IMR-90 (cell line): ENCODE measurements at regions not wholly inside any gene's neighbourhood (a gene's known extent, or its start where the extent isn't known, plus 50 kb on each side); places are given as distances from the start of the nearest gene placed in this dataset.

ENCODE experiments used
- ATAC-seq: fragments of 200-7000 bp; cut with Tn5 transposase; 2 replicates; pipeline ENCODE4 v1.9.1; 2020; ENCODE audit warnings: low read depth, mild to moderate bottlenecking, moderate library complexity
- BruUV-seq: library from RNA; stranded (reverse); fragments of 400-500 nt; replicated peaks from 2 replicates; lab custom pipeline; 2021; lab: Mats Ljungman, UMichigan
- CTCF ChIA-PET: fragments of 300-600 bp; formaldehyde crosslinking; extraction: SDS; loops from one replicate; lab custom pipeline; 2021; ENCODE audit warnings: antibody characterized with exemption; lab: Yijun Ruan, JAX
- POLR2A ChIA-PET: fragments of 300-600 bp; sonication (Branson Sonifier 250); formaldehyde crosslinking; loops from one replicate; lab custom pipeline; 2022; ENCODE audit warnings: antibody characterized with exemption; ENCODE audit not compliant: unreplicated experiment; lab: Charles Lee
- DNase-seq: peaks from one replicate; pipeline ENCODE4 v3.0.0; 2013
- H2AFZ ChIP-seq: replicated peaks from 2 replicates; pipeline ENCODE3; 2013; ENCODE audit warnings: low read length, mild to moderate bottlenecking; ENCODE audit not compliant: poor library complexity
- H2AK5ac ChIP-seq: 2 replicates; pipeline ENCODE4 v1.6.1; 2013; ENCODE audit warnings: low read depth, low read length, inconsistent platforms
- H2AK9ac ChIP-seq: replicated peaks from 2 replicates; pipeline ENCODE3; 2013; ENCODE audit warnings: mild to moderate bottlenecking, low read depth, low read length, moderate library complexity; ENCODE audit not compliant: poor library complexity
- H2BK120ac ChIP-seq: 2 replicates; pipeline ENCODE4 v1.6.1; 2013; ENCODE audit warnings: low read depth, low read length, inconsistent platforms
- H2BK15ac ChIP-seq: 3 replicates; pipeline ENCODE4 v1.6.1; 2013; ENCODE audit warnings: low read depth, low read length, inconsistent platforms
- H2BK20ac ChIP-seq: 2 replicates; pipeline ENCODE4 v1.6.1; 2013; ENCODE audit warnings: low read depth, mild to moderate bottlenecking, inconsistent platforms, low read length, moderate library complexity
- H2BK5ac ChIP-seq: 2 replicates; pipeline ENCODE4 v1.6.1; 2013; ENCODE audit warnings: mild to moderate bottlenecking, low read depth, low read length, inconsistent platforms; ENCODE audit not compliant: poor library complexity, severe bottlenecking
- H3K14ac ChIP-seq: replicated peaks from 2 replicates; pipeline ENCODE4 v1.6.1; 2013; ENCODE audit warnings: low read depth, low read length, inconsistent platforms
- H3K18ac ChIP-seq: 2 replicates; pipeline ENCODE4 v1.6.1; 2013; ENCODE audit warnings: low read depth, low read length, control low read depth
- H3K23ac ChIP-seq: 2 replicates; pipeline ENCODE4 v1.6.1; 2013; ENCODE audit warnings: low read depth, low read length, inconsistent platforms
- H3K27ac ChIP-seq: 2 replicates; pipeline ENCODE4 v1.5.1; 2013; ENCODE audit warnings: mild to moderate bottlenecking, control low read depth, low read length; ENCODE audit not compliant: insufficient read depth
- H3K27me3 ChIP-seq: 2 replicates; pipeline ENCODE4 v1.6.1; 2013; ENCODE audit warnings: low read length; ENCODE audit not compliant: control insufficient read depth, insufficient read depth
- H3K36me3 ChIP-seq: 2 replicates; pipeline ENCODE4 v1.6.1; 2013; ENCODE audit warnings: low read length, mixed read lengths; ENCODE audit not compliant: control insufficient read depth, insufficient read depth
- H3K4ac ChIP-seq: 2 replicates; pipeline ENCODE4 v1.6.1; 2013; ENCODE audit warnings: low read depth, low read length, inconsistent platforms
- H3K4me1 ChIP-seq: 2 replicates; pipeline ENCODE4 v1.6.1; 2013; ENCODE audit warnings: low read length, mixed read lengths; ENCODE audit not compliant: control insufficient read depth, insufficient read depth
- H3K4me2 ChIP-seq: 2 replicates; pipeline ENCODE4 v1.6.1; 2013; ENCODE audit warnings: low read depth, mild to moderate bottlenecking, control low read depth, low read length, moderate library complexity
- H3K4me3 ChIP-seq: 2 replicates; pipeline ENCODE4 v1.5.1; 2013; ENCODE audit warnings: low read depth, mild to moderate bottlenecking, control low read depth, low read length, moderate library complexity; ENCODE audit not compliant: insufficient read depth
- H3K56ac ChIP-seq: 2 replicates; pipeline ENCODE4 v1.6.1; 2013; ENCODE audit warnings: low read length, inconsistent platforms; ENCODE audit not compliant: insufficient read depth; ENCODE audit errors: extremely low read depth
- H3K79me1 ChIP-seq, 2 experiments: 2 replicates each; pipeline ENCODE4 v1.6.1; 2013; ENCODE audit warnings: low read length in 2 of 2, inconsistent platforms in 1 of 2, low read depth in 1 of 2
- H3K9ac ChIP-seq: 2 replicates; pipeline ENCODE4 v1.6.1; 2013; ENCODE audit warnings: low read depth, low read length, control low read depth
- H3K9me1 ChIP-seq: 2 replicates; pipeline ENCODE4 v1.6.1; 2013; ENCODE audit warnings: low read length, inconsistent platforms; ENCODE audit not compliant: insufficient read depth
- H3K9me3 ChIP-seq: 2 replicates; pipeline ENCODE4 v1.6.1; 2013; ENCODE audit warnings: low read length; ENCODE audit not compliant: control insufficient read depth, insufficient read depth
- H4K20me1 ChIP-seq: 2 replicates; pipeline ENCODE4 v1.6.1; 2013; ENCODE audit warnings: low read length, inconsistent platforms; ENCODE audit not compliant: insufficient read depth
- H4K5ac ChIP-seq: 2 replicates; pipeline ENCODE4 v1.6.1; 2013; ENCODE audit warnings: mild to moderate bottlenecking, low read depth, low read length, control low read depth
- H4K8ac ChIP-seq, 2 experiments: 2 replicates each; pipeline ENCODE4 v1.6.1; 2013; ENCODE audit warnings: low read depth in 2 of 2, low read length in 2 of 2, control low read depth in 1 of 2, inconsistent platforms in 1 of 2
- H4K91ac ChIP-seq: 2 replicates; pipeline ENCODE4 v1.6.1; 2013; ENCODE audit warnings: low read depth, low read length, inconsistent platforms; ENCODE audit not compliant: insufficient read depth
- BHLHE40 ChIP-seq: fragments of 150-350 bp; IDR thresholded peaks from 2 replicates; pipeline ENCODE4 v1.6.1; 2016; ENCODE audit warnings: mild to moderate bottlenecking, low read depth, low read length
- CEBPB ChIP-seq: IDR thresholded peaks from 2 replicates; pipeline ENCODE4 v1.6.1; 2012; ENCODE audit warnings: low read depth, low read length, improper control_type of control experiment
- CHD1 ChIP-seq: IDR thresholded peaks from 2 replicates; pipeline ENCODE4 v1.6.1; 2012; ENCODE audit warnings: low read depth, low read length, improper control_type of control experiment
- FOS ChIP-seq: fragments of 150-350 bp; IDR thresholded peaks from 2 replicates; pipeline ENCODE4 v1.6.1; 2016; ENCODE audit warnings: low read depth, low read length
- MAFK ChIP-seq: IDR thresholded peaks from 2 replicates; pipeline ENCODE4 v1.6.1; 2012; ENCODE audit warnings: low read depth, low read length, improper control_type of control experiment
- MAZ ChIP-seq: IDR thresholded peaks from 2 replicates; pipeline ENCODE4 v1.6.1; 2012; ENCODE audit warnings: low read depth, mild to moderate bottlenecking, low read length, improper control_type of control experiment, moderate library complexity, borderline replicate concordance
- MXI1 ChIP-seq: IDR thresholded peaks from 2 replicates; pipeline ENCODE4 v1.6.1; 2012; ENCODE audit warnings: low read depth, mild to moderate bottlenecking, low read length, moderate library complexity, borderline replicate concordance
- NFE2L2 ChIP-seq: fragments of 150-350 bp; IDR thresholded peaks from 2 replicates; pipeline ENCODE4 v1.6.1; 2016; ENCODE audit warnings: low read depth, mild to moderate bottlenecking, low read length
- POLR2A ChIP-seq: IDR thresholded peaks from 2 replicates; pipeline ENCODE4 v1.6.1; 2012; ENCODE audit warnings: mild to moderate bottlenecking, low read depth, low read length
- RAD21 ChIP-seq: IDR thresholded peaks from 2 replicates; pipeline ENCODE4 v1.6.1; 2012; ENCODE audit warnings: low read length, improper control_type of control experiment
- RCOR1 ChIP-seq: IDR thresholded peaks from 2 replicates; pipeline ENCODE4 v1.6.1; 2012; ENCODE audit warnings: mild to moderate bottlenecking, low read length, improper control_type of control experiment; ENCODE audit not compliant: insufficient replicate concordance
- RFX5 ChIP-seq: IDR thresholded peaks from 2 replicates; pipeline ENCODE4 v1.8.0; 2012; ENCODE audit warnings: low read depth, mild to moderate bottlenecking, low read length, moderate library complexity
- SMC3 ChIP-seq: fragments of 150-350 bp; IDR thresholded peaks from 2 replicates; pipeline ENCODE4 v1.6.1; 2016; ENCODE audit warnings: low read depth, mild to moderate bottlenecking, antibody characterized with exemption, low read length, moderate library complexity
- WGBS, 2 experiments: methylation state at CpG; one replicate each; pipeline versions ENCODE4 v1.1.5 to v1.1.7; 2013; ENCODE audit warnings: missing lambda C conversion rate in 2 of 2; ENCODE audit not compliant: insufficient read length in 1 of 2; ENCODE audit errors: extremely low coverage in 2 of 2; 5-methylcytosine and 5-hydroxymethylcytosine counted together
- dilution Hi-C: fragments of 300-500 bp; cut with HindIII; formaldehyde crosslinking; loops from one replicate; pipeline ENCODE4 v1.14.3; 2018; ENCODE audit warnings: low sequenced_read_pairs; ENCODE audit not compliant: unreplicated experiment
- in situ Hi-C: fragments of 300-500 bp; cut with MboI; formaldehyde crosslinking; loops from 3 replicates; pipeline ENCODE4 v1.14.3; 2019; ENCODE audit warnings: low sequenced_read_pairs, inconsistent platforms, mixed read lengths
- intact Hi-C: fragments of 100-400 bp; cut with micrococcal nuclease; formaldehyde crosslinking; loops from 2 replicates; pipeline ENCODE4 v1.10.0; 2022
- TF ChIP-seq, protein P1 (sequence below): fragments of 150-350 bp; IDR thresholded peaks from 2 replicates; pipeline ENCODE4 v1.6.1; 2016; ENCODE audit warnings: low read depth, mild to moderate bottlenecking, low read length, moderate library complexity, borderline replicate concordance
- TF ChIP-seq, protein P2 (sequence below): fragments of 150-350 bp; IDR thresholded peaks from 2 replicates; pipeline ENCODE4 v1.6.1; 2017; ENCODE audit warnings: mild to moderate bottlenecking, antibody characterized with exemption, low read length, low read depth
- TF ChIP-seq, protein P3 (sequence below): conservative IDR thresholded peaks from 2 replicates; pipeline ENCODE4 v1.5.1; 2012; ENCODE audit warnings: mild to moderate bottlenecking, low read depth, low read length, improper control_type of control experiment

DNA sequence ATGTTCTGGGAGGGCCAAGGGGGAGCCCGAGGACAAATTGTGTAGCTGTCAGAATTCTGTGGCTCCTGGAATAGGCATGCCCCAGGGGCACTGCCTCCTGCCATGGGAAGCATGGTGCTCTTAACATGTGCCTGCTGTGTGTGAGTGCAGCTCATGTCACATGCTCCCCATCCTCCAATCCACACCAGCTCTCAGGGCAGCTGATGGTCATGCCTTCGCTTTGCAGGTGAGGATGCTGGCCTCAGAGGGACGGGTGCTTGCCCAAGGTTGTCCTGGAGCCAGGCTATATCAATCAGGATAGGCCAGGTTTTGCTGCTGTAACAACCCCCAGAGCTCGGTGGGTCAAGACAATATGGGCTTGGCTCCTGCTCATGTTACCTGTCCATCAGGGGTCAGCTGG is 303.4 kb downstream of the RPS24 start:
- POLR2A ChIA-PET = no interaction called here
- no peak overlapping the region for H3K4me2 ChIP-seq
- no peak for TF ChIP-seq MAFK
- no peak for TF ChIP-seq CHD1
- TF ChIP-seq MAZ = no peak
- no peak for TF ChIP-seq NFE2L2
- TF ChIP-seq RCOR1 = no peak
- no peak for TF ChIP-seq BHLHE40
- TF ChIP-seq MXI1 = no peak
- no peak for TF ChIP-seq FOS
- TF ChIP-seq, protein P1, sequence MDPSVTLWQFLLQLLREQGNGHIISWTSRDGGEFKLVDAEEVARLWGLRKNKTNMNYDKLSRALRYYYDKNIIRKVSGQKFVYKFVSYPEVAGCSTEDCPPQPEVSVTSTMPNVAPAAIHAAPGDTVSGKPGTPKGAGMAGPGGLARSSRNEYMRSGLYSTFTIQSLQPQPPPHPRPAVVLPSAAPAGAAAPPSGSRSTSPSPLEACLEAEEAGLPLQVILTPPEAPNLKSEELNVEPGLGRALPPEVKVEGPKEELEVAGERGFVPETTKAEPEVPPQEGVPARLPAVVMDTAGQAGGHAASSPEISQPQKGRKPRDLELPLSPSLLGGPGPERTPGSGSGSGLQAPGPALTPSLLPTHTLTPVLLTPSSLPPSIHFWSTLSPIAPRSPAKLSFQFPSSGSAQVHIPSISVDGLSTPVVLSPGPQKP = no peak
- TF ChIP-seq SMC3 = no peak
- TF ChIP-seq, protein P2, sequence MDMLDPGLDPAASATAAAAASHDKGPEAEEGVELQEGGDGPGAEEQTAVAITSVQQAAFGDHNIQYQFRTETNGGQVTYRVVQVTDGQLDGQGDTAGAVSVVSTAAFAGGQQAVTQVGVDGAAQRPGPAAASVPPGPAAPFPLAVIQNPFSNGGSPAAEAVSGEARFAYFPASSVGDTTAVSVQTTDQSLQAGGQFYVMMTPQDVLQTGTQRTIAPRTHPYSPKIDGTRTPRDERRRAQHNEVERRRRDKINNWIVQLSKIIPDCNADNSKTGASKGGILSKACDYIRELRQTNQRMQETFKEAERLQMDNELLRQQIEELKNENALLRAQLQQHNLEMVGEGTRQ = no peak
- no peak for TF ChIP-seq CEBPB
- TF ChIP-seq RAD21 = no peak
- TF ChIP-seq RFX5 = no peak
- TF ChIP-seq POLR2A = no peak
- TF ChIP-seq, protein P3, sequence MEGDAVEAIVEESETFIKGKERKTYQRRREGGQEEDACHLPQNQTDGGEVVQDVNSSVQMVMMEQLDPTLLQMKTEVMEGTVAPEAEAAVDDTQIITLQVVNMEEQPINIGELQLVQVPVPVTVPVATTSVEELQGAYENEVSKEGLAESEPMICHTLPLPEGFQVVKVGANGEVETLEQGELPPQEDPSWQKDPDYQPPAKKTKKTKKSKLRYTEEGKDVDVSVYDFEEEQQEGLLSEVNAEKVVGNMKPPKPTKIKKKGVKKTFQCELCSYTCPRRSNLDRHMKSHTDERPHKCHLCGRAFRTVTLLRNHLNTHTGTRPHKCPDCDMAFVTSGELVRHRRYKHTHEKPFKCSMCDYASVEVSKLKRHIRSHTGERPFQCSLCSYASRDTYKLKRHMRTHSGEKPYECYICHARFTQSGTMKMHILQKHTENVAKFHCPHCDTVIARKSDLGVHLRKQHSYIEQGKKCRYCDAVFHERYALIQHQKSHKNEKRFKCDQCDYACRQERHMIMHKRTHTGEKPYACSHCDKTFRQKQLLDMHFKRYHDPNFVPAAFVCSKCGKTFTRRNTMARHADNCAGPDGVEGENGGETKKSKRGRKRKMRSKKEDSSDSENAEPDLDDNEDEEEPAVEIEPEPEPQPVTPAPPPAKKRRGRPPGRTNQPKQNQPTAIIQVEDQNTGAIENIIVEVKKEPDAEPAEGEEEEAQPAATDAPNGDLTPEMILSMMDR = no peak
- H4K20me1 ChIP-seq = peaks cover 7% of the 10 kb centered on the region; the same call in 1 of the 2 replicates
- peaks cover 15% of the 10 kb centered on the region for H3K27me3 ChIP-seq
- no TSS peak for BruUV-seq
- DNase-seq (no peak), ATAC-seq (no peak)
- H3K4me1 ChIP-seq = peaks cover 15% of the 10 kb centered on the region
- H3K27ac ChIP-seq = no peak overlapping the region
- CTCF ChIA-PET = no interaction called here
- H3K14ac ChIP-seq = no peak overlapping the region
- dilution Hi-C loops = no loop called here
- 0 out of 2 replicates have a peak overlapping the region, but pooled peaks have one; percentile 42 for H4K91ac ChIP-seq
- H2AK5ac ChIP-seq = peak overlapping the region; percentile 71
- H2AK9ac ChIP-seq = no peak overlapping the region
- no peak overlapping the region for H2BK5ac ChIP-seq
- no peaks in the 10 kb centered on the region for H3K79me1 ChIP-seq
- H3K9me3 ChIP-seq = peaks cover 2% of the 10 kb centered on the region; the same call in 1 of the 2 replicates
- H3K23ac ChIP-seq = no peak overlapping the region
- no peak overlapping the region for H3K56ac ChIP-seq
- peak overlapping the region; percentile 67 for H3K4ac ChIP-seq
- no peak overlapping the region for H4K5ac ChIP-seq
- WGBS, 2 experiments = 93% methylated on average over 2 of the region's 4 CpGs; no CpG with 5 or more reads in 1 of the 2 experiments
- no peak overlapping the region for H3K4me3 ChIP-seq
- H3K9ac ChIP-seq = no peak overlapping the region
- H2BK120ac ChIP-seq = peak overlapping the region; percentile 67; the same call in 1 of the 2 replicates
- H3K9me1 ChIP-seq = peaks cover 21% of the 10 kb centered on the region
- H3K18ac ChIP-seq = no peak overlapping the region
- H2AFZ ChIP-seq = no peak overlapping the region
- H2BK20ac ChIP-seq = no peak overlapping the region
- H2BK15ac ChIP-seq = 0 out of 3 replicates have a peak overlapping the region, but pooled peaks have one; percentile 31
- in situ Hi-C loops = no loop called here
- intact Hi-C loops = no loop called here
- no peaks in the 10 kb centered on the region for H3K36me3 ChIP-seq
- peak overlapping the region in 1 of 2 experiments; percentile 45; a peak in 1 of 4 replicates for H4K8ac ChIP-seq
